GM19023 (cell line): ENCODE measurements at regions not wholly inside any gene's neighbourhood (a gene's known extent, or its start where the extent isn't known, plus 50 kb on each side); places are given as distances from the start of the nearest gene placed in this dataset.

Experiments
- ATAC-seq: cut with Tn5 transposase; IDR thresholded peaks from one replicate; pipeline ENCODE4 v1.9.1; 2021; ENCODE audit warnings: mild to moderate bottlenecking, moderate library complexity; ENCODE audit not compliant: unreplicated experiment

DNA sequence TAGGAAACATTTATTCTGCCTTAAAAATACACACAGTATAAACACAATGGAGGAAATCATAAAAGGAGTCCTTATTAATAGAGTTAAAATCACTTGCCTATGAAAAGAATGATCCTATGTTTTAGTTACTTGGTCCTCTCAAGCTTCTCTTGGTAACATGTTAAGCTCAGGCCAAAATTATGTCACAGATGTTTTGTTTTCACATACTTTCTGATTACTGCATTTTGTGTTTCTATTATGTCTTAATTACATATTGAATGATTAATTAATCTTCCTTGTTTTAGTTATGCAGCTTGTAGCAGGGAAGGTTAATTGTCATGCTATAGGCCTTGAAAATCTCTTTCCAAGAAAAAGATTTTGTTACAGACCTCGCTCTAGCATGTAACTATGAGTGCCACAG lies 406.0 kb downstream of the PLA2G4A start:
- ATAC-seq = no peak

DNA sequence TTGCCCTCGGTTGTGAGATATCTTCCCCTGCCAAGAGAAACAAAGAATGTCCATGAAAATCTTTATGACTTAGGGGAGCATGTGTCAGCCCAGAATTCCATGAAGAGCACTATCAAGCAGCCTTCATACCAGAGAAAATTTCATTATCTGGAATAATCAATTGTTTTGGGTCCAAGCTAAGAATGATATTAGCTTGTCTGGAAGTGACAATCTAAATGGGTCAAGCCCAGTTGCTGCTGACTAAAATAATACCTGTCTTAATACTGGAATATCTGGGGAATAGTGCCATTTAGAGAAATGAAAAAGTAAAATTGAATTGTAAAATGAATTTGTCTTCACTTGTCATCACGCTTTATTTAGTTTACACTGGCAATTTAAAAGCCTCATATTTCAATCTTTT lies 407.4 kb downstream of the PLA2G4A start:
- ATAC-seq = no peak

DNA sequence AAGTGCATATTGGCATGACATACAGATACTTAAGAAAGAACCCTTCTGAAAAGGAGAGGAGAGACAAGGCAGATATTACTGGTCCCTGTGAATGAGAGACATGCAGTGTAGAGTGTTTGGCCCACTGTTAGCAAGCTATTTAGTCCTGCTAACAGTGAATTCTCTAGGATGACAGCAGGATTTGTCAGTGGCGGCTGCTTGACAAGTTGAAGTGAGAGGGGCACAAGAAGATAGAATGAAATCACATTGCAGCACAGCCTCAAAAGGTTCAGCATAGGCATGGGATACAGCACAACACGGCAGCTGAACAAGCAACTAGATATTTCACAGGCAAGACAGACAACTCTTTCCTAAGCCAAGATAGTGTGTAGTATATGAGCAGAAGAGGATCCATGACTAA lies 407.9 kb downstream of the PLA2G4A start:
- no peak for ATAC-seq

DNA sequence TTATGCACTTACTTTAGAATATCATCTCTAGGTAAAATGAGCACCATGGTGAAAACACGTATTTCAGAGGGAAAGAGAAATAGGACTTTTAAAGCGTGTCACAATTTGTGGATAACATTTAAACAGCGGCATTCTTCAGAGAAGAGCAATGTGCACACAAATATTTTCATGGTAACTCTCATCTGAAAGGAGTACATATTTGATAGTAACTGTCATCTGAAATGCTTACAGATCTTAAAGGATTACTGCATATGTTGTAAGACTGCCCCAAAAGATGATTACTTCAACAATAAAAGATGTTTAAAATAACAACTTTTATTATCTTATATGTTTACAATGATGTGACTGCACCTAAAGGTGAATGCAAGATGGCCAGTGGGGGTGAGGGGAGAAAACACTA lies 408.8 kb downstream of the PLA2G4A start:
- ATAC-seq = no peak

DNA sequence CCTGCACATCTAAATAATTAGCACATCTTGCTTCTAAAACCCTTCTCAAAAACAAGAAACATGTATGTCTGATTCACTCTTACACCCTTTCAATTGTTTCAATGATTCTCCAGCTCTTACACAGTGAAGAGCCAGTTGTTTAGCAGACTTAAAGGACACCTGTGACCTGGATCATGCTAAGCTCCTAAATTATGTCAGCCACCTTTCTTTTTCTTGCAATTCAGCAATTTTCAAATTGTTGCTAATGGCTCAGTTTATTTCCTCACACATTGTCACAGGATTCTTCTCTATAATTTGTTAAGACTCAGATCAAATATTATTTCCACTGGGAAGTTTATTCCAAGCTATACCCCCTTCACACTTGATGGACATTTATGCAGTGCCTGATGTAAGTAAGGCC lies 413.2 kb downstream of the PLA2G4A start:
- ATAC-seq = no peak

DNA sequence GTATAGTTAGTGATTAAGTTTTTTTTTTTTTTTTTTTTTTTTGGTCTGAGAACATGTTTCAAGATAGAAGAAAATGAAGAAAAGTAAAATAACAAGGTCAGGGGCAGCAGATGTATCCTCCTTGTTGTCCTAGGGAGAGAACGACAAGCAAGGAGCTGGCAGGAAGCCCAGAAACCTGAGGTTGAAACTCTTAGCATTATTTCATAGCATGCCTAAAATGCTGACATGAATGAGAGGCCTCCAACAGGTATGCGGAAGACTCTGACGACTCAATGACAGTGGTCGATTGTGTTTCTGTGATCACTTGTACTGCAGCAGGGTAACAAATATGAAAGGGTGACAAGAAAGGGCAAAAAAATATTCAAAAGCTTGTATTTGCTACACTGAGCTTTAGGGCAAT lies 415.9 kb downstream of the PLA2G4A start:
- ATAC-seq = no peak

DNA sequence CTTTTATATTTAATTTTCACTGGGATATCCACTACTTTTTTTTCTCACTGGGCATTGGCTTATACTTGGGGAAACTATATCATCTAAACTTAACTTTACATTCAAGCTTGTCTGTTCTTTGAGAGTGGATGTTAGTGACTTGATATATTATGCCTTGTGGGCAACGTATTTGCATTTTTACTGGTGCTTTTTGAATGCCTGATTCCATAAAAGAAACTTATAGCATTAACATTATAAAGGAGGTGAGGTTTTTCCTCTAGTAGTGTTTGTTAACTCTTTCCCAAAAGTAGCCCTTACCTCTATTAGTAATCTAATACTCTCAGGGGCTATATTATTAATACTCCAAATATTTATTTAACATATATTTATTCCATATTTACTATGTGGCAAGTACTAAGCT lies 416.5 kb downstream of the PLA2G4A start:
- no peak for ATAC-seq

DNA sequence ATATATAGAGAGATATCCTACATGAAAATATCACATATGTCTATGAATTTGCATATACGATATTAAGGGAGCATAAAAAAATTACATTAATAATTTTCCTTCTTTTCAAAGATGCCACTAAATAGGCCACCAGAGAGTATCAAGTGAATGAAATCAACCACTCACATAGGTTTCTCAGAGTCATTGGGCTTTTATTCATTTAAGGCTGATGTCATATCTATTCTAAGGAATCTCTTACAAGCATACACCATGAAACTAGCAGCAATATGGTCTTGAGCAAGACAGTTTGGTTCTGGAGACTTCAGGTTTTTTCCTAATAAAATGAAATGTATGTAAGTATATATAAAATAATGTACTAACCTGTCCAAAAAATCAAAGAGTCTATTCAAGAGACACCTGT lies 420.4 kb downstream of the PLA2G4A start:
- no peak for ATAC-seq

DNA sequence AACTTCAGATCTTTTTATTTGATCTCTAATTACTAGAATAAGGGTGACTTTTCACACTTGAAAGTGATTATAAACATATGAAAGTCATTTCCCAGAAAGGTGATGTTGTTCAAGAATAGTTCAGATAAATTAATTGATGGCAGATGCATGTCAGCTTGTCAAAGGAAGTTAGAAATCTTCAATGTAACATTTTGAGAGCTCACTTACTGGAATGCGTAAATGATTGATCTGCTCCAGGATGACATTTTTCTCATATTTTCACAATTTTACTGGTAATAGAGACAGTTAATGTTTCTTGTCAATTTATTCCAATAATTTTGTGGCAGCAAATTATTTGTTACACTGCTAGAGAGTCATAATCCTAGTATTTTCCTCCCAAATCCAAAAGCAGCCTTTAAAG lies 424.2 kb downstream of the PLA2G4A start:
- ATAC-seq = no peak

DNA sequence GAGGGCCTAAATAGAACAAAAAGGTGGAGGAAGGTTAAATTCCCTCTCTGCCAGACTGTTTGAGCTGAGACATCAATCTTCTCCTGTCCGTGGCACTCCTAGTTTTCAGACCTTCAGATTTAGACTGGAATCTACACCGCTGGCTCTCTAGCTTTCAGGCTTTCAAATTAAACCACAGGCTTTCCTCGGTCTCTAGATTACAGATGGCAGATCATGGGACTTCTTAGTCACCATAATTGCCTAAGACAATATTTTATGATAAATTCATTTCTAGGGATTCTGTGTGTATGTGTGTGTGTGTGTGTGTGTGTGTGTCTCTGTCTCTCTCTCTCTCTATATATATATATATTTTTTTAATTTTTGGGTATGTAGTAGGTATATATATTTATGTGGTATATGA lies 428.7 kb downstream of the PLA2G4A start:
- ATAC-seq = no peak

DNA sequence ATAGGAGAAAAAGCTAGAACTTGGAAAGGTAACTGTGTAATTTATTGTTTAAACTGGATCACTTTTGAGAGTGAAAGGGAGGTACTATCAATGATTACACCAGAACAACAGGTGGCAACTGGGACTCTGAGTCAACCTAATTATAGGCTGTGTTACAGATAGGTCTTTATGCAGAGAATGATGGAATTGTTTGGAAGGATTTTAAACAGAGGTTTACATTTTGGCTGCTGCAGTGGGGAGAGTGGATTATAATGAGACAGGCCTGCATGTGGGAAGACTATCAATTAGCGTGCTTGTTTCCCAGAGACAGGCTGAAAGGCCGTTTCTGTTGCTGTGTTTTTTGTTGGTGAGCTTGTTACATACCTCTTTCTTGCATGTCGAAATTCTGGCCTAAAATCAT lies 432.9 kb downstream of the PLA2G4A start:
- ATAC-seq = no peak

DNA sequence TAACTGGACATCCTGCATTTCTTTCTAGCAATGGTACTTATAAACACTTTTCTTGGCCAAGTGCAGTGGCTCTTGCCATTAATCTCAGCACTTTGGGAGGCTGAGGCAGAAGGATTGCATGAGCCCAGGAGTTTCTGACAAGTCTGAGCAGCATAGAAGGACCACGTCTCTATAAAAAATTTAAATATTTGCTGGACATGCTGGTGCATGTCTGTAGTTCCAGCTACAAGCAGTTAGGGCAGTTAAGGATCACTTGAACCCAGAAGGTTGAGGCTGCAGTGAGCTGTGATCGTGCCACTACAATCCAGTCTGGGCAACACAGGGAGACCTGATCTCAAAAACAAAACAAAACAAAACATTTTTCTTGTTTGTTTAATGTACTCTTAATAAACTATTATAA lies 434.0 kb downstream of the PLA2G4A start:
- no peak for ATAC-seq

DNA sequence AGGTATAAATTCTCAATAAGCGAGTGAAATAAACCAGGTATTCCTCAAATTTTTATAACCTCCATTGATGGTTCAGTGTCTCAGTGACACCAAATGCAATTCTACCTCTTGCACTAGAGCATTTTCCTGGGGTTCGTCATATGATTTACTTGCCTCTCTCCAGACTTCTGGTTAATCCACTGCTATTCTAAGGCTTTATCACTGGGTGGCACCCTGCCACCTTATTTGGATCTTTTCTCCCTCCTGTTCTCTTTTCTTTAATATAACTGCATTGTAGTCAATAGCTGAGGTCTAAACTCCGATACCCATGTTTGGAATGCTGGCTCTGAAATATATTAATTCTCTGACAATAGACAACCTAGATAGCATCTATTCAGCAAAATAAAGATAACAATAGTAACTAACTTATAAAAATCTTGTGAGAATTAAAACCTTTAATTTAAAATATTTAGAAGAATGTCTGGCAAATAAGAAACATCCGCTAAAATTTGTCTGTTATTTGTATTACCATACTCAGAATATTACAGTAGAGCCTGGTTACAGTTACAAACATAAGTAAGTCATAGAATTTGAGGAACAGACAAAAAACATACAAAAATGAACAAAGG lies 436.4 kb downstream of the PLA2G4A start:
- ATAC-seq = no peak

DNA sequence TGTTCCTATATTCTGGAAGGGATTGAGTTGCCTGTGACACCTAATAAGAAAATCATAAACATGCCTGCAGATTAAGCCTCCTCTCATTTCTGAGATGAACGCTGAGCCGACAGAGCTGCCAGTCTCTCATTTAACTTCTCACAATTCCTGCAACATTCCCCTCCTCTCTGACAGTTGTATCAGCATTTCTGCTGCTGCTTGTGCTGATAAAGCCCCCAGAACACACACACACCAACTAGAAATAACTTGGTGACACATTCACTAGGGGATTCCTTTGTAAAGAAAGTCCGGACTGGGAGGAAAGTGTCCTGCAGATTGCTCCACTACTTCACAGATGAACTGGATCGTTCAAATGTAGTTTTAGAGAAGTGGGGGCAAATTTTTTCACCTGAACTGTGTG lies 437.3 kb downstream of the PLA2G4A start:
- no peak for ATAC-seq

DNA sequence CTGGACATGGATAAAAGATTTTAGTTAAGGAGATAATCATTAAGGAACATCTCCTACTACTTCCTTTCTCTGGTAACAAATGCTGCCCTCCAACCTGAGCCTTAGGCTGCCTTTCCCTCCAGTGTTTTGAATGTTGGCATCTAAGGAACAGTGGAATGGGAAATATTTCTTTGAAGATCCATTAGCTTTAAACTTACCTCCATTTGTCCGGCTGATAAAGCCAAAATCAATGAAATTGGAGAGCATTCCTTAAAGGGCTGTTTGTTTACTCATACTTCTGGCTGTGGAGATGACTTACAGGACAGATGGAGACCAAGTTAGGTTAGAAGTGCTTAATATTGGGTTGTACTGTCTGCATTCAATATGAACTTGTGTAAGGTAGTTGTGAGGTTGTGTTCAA lies 439.1 kb downstream of the PLA2G4A start:
- no peak for ATAC-seq

DNA sequence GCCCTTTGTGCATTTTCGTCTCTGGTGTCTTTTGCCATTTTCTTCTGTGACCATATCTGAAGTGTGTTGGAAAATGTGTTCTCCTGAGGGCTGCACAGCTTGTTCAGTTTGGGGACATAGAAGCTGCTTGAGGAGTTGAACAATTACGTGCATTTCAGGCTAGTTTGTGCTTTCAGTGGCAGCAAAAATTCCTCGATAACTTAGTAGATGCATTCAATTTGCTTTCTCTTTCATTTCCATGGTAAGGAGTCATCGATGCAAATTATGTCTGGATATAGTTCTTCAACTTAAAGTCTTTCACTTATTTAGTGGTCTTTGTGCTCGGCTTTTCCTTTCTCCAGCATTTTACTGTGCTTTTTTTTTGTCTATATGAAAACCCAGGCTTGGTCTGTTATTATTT lies 441.5 kb downstream of the PLA2G4A start:
- no peak for ATAC-seq

DNA sequence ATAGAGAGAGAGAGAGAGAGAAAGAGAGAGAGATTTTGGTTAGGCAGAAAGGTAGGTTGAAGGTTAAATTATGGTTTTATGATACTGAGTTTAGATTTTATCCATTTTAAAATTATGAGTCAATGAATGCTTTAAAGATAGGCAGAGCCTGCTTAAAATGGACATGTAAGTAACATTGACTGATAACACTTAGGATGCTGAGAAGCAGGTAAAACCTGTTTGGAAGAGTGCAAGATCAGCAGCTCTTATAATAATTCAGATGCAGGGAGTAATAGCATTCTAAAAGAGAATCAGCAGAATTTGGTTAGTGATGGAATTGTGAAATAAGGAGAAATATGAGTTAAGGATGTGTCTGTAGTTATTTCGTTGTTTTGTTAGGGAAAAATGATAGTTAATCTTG lies 446.6 kb downstream of the PLA2G4A start:
- no peak for ATAC-seq

DNA sequence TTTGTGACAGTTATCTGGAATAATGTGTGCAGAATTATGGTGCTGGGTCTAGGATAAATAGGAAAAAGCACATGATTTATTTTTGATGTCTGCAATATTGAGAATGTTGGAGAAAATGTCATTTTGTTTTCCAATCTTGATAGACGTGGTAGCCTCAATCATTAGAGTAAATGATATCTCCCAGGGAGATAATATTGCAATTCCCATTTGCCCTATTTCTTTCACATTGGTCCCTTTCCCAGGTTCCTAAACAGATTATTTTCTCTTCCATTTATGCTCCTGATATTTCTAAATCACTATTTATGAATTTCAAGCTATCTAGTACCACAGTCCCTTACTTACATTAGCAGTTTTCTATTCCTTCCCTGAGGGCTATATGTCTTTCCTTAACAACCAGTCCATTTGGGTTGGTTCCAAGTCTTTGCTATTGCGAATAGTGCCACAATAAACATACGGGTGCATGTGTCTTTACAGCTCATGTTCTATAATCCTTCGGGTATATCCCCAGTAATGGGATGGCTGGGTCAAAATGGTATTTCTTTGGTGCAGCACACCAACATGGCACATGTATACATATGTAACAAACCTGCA lies 447.3 kb downstream of the PLA2G4A start:
- no peak for ATAC-seq

DNA sequence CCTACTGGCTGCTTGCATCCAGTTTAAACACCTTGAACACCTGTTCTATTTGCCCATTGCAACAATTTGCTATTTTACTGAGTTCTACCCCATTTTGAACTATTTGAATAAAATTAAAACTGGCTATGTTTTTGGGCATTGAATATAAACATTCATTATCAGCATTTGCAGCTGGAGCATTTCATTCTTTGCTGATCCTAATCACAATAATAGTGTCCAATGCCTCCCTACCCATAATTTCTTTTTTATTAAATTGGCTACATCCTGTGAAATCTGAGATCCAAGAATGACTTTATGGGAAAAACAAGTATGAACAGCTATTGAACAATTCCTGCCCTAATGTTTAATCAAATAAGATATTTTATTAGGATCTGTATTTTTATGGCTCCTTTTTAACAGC lies 447.9 kb downstream of the PLA2G4A start:
- no peak for ATAC-seq

DNA sequence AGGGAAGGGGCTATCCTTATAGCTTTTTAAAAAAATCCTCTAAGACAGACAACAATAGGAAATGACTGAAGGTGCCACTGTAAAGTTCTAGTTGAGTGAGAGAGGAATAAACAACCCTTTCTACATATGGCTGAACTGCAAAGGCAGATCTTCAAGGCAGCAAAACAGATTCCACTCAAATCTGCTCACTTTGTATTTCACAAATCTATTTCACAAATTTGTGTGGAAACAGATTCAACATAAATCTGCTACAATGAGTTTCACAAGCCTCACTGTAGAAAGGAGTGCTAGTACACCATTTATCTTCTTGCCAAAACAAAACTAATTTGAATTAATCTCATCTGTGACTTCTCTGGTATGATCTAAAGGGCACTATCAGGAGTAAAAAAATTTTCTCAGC lies 451.3 kb downstream of the PLA2G4A start:
- no peak for ATAC-seq

DNA sequence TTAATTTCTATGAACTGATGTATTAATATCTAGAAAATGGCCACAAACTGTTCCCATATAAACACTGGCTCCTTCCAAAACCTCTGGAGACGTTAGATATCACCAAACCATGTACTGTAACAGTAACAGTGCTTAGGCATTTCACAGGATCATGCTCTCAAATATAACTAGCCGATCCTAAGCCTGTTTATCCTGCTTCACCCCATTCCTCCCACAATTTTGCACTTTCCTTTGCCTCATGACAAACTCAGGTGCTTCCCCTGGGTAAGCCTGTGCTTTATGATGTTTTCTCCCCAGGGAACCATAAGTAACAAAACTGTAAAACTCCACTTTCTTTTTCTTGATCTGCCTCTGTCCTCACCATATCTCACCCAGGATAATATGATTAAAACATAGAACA lies 452.3 kb downstream of the PLA2G4A start:
- no peak for ATAC-seq

DNA sequence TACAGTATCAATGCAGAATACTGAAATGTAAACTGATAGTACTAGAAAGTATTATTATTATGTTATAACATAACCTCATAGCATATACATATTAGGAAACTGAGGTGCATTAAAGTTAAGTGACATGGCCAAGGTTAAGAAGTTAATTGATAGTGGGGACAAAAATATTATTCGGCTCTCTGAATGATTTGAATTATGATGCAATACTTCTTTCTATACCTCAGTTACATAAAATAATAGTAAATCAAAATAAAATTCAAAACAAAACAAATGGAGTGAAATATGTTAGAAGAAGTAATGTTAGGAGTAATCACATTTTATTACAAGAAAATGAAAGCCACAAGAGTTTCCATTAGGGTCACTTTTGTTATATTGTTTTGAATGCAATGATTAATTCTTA lies 455.2 kb downstream of the PLA2G4A start:
- ATAC-seq = no peak
